Keratinocyte (primary cell): ENCODE measurements at regions not wholly inside any gene's neighbourhood (a gene's known extent, or its start where the extent isn't known, plus 50 kb on each side); places are given as distances from the start of the nearest gene placed in this dataset.

Source experiments
- DNase-seq: peaks from one replicate; pipeline ENCODE4 v3.0.0-alpha.2; 2011; ENCODE audit warnings: low read depth, missing footprints, low spot score
- FAIRE-seq: peaks from 2 replicates; lab custom pipeline; 2011; peaks lifted over from hg19 to GRCh38; lab: Jason Lieb, UNC
- H2AFZ ChIP-seq: 2 replicates; pipeline ENCODE4 v1.6.0; 2012; ENCODE audit warnings: low read length, control low read depth, inconsistent platforms; ENCODE audit not compliant: control insufficient read depth
- H3K27ac ChIP-seq: 2 replicates; pipeline ENCODE4 v1.5.1; 2011; ENCODE audit warnings: low read length; ENCODE audit not compliant: control insufficient read depth, insufficient read depth
- H3K27me3 ChIP-seq: 3 replicates; pipeline ENCODE4 v1.6.0; 2011; ENCODE audit warnings: low read length; ENCODE audit not compliant: control insufficient read depth, insufficient read depth; ENCODE audit errors: extremely low read depth
- H3K36me3 ChIP-seq, 2 experiments: 2 replicates in 1 of 2; 3 replicates in 1 of 2; pipeline ENCODE4 v1.5.1; 2011; ENCODE audit warnings: low read length in 2 of 2, mild to moderate bottlenecking in 1 of 2; ENCODE audit not compliant: control insufficient read depth in 2 of 2, insufficient read depth in 2 of 2; ENCODE audit errors: extremely low read depth in 1 of 2
- H3K4me1 ChIP-seq: 3 replicates; pipeline ENCODE4 v1.5.1; 2011; ENCODE audit warnings: low read length; ENCODE audit not compliant: control insufficient read depth, insufficient read depth; ENCODE audit errors: extremely low read depth
- H3K4me2 ChIP-seq: 3 replicates; pipeline ENCODE4 v1.6.0; 2011; ENCODE audit warnings: low read depth, low read length; ENCODE audit not compliant: control insufficient read depth, insufficient read depth; ENCODE audit errors: extremely low read depth
- H3K4me3 ChIP-seq, 3 experiments: fragments of 200-600 bp in 1 of 3; sonication (generic) in 1 of 3; 2 replicates in 2 of 3; 3 replicates in 1 of 3; pipeline ENCODE4 v1.5.1; 2011 to 2016; ENCODE audit warnings: low read length in 3 of 3, mild to moderate bottlenecking in 3 of 3, control low read depth in 2 of 3, inconsistent platforms in 1 of 3, low read depth in 1 of 3, mixed read lengths in 1 of 3, mixed run types in 1 of 3, moderate library complexity in 1 of 3; ENCODE audit not compliant: control insufficient read depth in 2 of 3, insufficient read depth in 2 of 3; ENCODE audit errors: extremely low read depth in 1 of 3
- H3K79me2 ChIP-seq: 2 replicates; pipeline ENCODE4 v1.6.0; 2012; ENCODE audit warnings: low read length; ENCODE audit not compliant: control insufficient read depth, insufficient read depth
- H3K9ac ChIP-seq: 3 replicates; pipeline ENCODE4 v1.6.0; 2011; ENCODE audit warnings: low read length; ENCODE audit not compliant: control insufficient read depth, insufficient read depth; ENCODE audit errors: extremely low read depth
- H3K9me1 ChIP-seq: 3 replicates; pipeline ENCODE4 v1.6.0; 2011; ENCODE audit warnings: low read length; ENCODE audit not compliant: control insufficient read depth, insufficient read depth; ENCODE audit errors: extremely low read depth
- H3K9me3 ChIP-seq: 2 replicates; pipeline ENCODE4 v1.5.1; 2012; ENCODE audit warnings: low read depth, low read length; ENCODE audit not compliant: control insufficient read depth
- H4K20me1 ChIP-seq: 3 replicates; pipeline ENCODE4 v1.6.0; 2011; ENCODE audit warnings: low read length; ENCODE audit not compliant: control insufficient read depth, insufficient read depth; ENCODE audit errors: extremely low read depth
- CTCF ChIP-seq, 3 experiments: IDR thresholded peaks in 1 of 3; conservative IDR thresholded peaks in 1 of 3; optimal IDR thresholded peaks in 1 of 3; 2 replicates in 2 of 3; 3 replicates in 1 of 3; pipeline versions ENCODE3 to v1.5.1; 2011; ENCODE audit warnings: low read length in 3 of 3, mild to moderate bottlenecking in 3 of 3, moderate library complexity in 2 of 3, control low read depth in 1 of 3, inconsistent platforms in 1 of 3; ENCODE audit not compliant: insufficient read depth in 2 of 3; ENCODE audit errors: extremely low read depth in 1 of 3
- EZH2 ChIP-seq: IDR thresholded peaks from one replicate; pipeline ENCODE4 v1.6.1; 2012; ENCODE audit warnings: inconsistent platforms, mild to moderate bottlenecking, low read length, moderate library complexity
- dilution Hi-C: fragments of 300-500 bp; cut with MboI; formaldehyde crosslinking; loops from one replicate; pipeline ENCODE4 v1.7.0; 2020; ENCODE audit warnings: low sequenced_read_pairs; ENCODE audit not compliant: extremely low pct_ligation_motif_present

- no peaks in the 10 kb centered on the region for H3K9me1 ChIP-seq
- FAIRE-seq, result no peak
- no peaks in the 10 kb centered on the region for H3K27me3 ChIP-seq
- no peaks in the 10 kb centered on the region for H3K4me1 ChIP-seq
- no peaks in the 10 kb centered on the region for H3K9me3 ChIP-seq
- no peak overlapping the region for H2AFZ ChIP-seq
- no peaks in the 10 kb centered on the region for H3K79me2 ChIP-seq
- H3K9ac ChIP-seq, result no peak overlapping the region
- no peak overlapping the region for H3K4me3 ChIP-seq
- H3K36me3 ChIP-seq, result no peaks in the 10 kb centered on the region
- H3K4me2 ChIP-seq, result no peak overlapping the region
- TF ChIP-seq EZH2, result no peak
- H4K20me1 ChIP-seq, result no peaks in the 10 kb centered on the region
- dilution Hi-C loops, result no loop called here
- no peak overlapping the region for H3K27ac ChIP-seq
- no peak for DNase-seq
These were observed 1228.2 kb upstream of the CITED2 start for GRCh38 chr6:140602431-140603248.

- Histone ChIP-seq H3K4me3 (no peak overlapping the region), H3K9me3 (no peaks in the 10 kb centered on the region), H3K27ac (no peak overlapping the region), H2AFZ (no peak overlapping the region), H4K20me1 (no peaks in the 10 kb centered on the region), H3K79me2 (no peaks in the 10 kb centered on the region), H3K27me3 (no peaks in the 10 kb centered on the region), H3K9me1 (no peaks in the 10 kb centered on the region), H3K4me1 (no peaks in the 10 kb centered on the region), H3K9ac (no peak overlapping the region), H3K4me2 (no peak overlapping the region), H3K36me3 (no peaks in the 10 kb centered on the region)
- DNase-seq, result no peak
- TF ChIP-seq CTCF (optimal IDR thresholded peaks at IDR 0.05 in 1 of 3, IDR thresholded peaks at IDR 0.05 in 1 of 3, conservative IDR thresholded peaks at IDR 0.05 in 1 of 3; ENCODE audit: extremely low read depth in 1 of 3, insufficient read depth in 2 of 3, low read length in 3 of 3) (no peak), EZH2 (no peak)
- dilution Hi-C loops, result no loop called here
- no peak for FAIRE-seq
These were observed 1226.8 kb upstream of the CITED2 start for GRCh38 chr6:140601021-140601808.
